ENCODE measurements at regions not wholly inside any gene's neighbourhood (a gene's known extent, or its start where the extent isn't known, plus 50 kb on each side); places are given as distances from the start of the nearest gene placed in this dataset.

DNA sequence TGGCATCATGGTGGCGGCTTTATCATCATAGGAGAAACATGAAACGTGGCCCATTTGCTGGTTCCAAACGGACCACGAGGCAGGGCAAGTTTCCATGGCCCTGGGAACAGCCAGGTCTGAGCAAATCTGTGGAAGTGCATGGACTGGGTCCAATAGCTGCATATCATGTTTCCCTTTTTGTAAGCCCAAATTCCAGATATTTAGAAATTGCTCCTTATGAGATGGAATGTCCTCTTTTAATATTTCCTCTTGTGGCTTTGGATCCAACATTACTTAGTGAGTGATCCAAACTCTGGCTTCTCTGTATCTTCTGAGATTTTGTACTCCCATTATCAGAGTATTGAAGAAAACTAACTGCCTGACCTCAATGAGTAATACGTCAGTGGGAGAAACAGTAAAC is 79.8 kb upstream of the FBXL7 start:
- peaks cover 23% of the 10 kb centered on the region for H3K9me3 Mint-ChIP-seq (ENCODE audit: low read depth, unreplicated experiment)
- BruUV-seq (replicated peaks), result no TSS peak
- H3K27me3 Mint-ChIP-seq (ENCODE audit: unreplicated experiment), result no peaks in the 10 kb centered on the region
- no peak for DNase-seq
- no peak overlapping the region for H3K4me3 Mint-ChIP-seq (ENCODE audit: low read depth, unreplicated experiment)
- H3K27ac Mint-ChIP-seq (ENCODE audit: unreplicated experiment), result no peak overlapping the region
- intact Hi-C loops (cut with micrococcal nuclease; ENCODE audit: unreplicated experiment), result no loop called here
- no peaks in the 10 kb centered on the region for H3K36me3 Mint-ChIP-seq (ENCODE audit: insufficient read depth, unreplicated experiment)
- CTCF ChIA-PET, result no interaction called here
- TF ChIP-seq, protein P1, sequence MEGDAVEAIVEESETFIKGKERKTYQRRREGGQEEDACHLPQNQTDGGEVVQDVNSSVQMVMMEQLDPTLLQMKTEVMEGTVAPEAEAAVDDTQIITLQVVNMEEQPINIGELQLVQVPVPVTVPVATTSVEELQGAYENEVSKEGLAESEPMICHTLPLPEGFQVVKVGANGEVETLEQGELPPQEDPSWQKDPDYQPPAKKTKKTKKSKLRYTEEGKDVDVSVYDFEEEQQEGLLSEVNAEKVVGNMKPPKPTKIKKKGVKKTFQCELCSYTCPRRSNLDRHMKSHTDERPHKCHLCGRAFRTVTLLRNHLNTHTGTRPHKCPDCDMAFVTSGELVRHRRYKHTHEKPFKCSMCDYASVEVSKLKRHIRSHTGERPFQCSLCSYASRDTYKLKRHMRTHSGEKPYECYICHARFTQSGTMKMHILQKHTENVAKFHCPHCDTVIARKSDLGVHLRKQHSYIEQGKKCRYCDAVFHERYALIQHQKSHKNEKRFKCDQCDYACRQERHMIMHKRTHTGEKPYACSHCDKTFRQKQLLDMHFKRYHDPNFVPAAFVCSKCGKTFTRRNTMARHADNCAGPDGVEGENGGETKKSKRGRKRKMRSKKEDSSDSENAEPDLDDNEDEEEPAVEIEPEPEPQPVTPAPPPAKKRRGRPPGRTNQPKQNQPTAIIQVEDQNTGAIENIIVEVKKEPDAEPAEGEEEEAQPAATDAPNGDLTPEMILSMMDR (IDR thresholded peaks at IDR 0.05; ENCODE audit: unreplicated experiment), result no peak
- H3K4me1 Mint-ChIP-seq (ENCODE audit: low read depth, unreplicated experiment), result no peaks in the 10 kb centered on the region

DNA sequence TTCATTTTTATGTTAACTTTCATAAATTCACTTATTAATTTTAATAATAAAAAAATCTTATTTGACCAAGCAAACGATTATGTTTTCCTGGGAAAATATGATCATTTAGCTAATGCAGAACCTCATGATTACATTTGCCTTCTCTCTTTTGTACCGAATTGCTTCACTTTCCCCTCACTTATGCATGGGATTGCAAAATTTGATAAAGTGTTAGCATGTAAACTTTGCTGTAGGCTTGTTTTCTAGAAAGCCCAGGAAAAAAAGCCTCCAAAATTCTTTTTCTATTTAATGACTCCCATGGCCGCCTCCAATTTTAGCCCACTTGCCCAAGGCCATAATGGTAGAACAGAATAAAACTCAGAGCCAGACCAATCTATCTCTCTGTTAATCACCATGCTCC is 82.8 kb upstream of the FBXL7 start:
- no peaks in the 10 kb centered on the region for H3K4me1 Mint-ChIP-seq (ENCODE audit: low read depth, unreplicated experiment)
- no peaks in the 10 kb centered on the region for H3K27me3 Mint-ChIP-seq (ENCODE audit: unreplicated experiment)
- intact Hi-C loops (cut with micrococcal nuclease; ENCODE audit: unreplicated experiment), result no loop called here
- no peak for DNase-seq
- no peaks in the 10 kb centered on the region for H3K36me3 Mint-ChIP-seq (ENCODE audit: insufficient read depth, unreplicated experiment)
- no TSS peak for BruUV-seq (replicated peaks)
- no peak overlapping the region for H3K27ac Mint-ChIP-seq (ENCODE audit: unreplicated experiment)
- CTCF ChIA-PET, result no interaction called here
- TF ChIP-seq, protein P1 (IDR thresholded peaks at IDR 0.05; ENCODE audit: unreplicated experiment), result no peak
- H3K4me3 Mint-ChIP-seq (ENCODE audit: low read depth, unreplicated experiment), result no peak overlapping the region
- peaks cover 35% of the 10 kb centered on the region for H3K9me3 Mint-ChIP-seq (ENCODE audit: low read depth, unreplicated experiment)

DNA sequence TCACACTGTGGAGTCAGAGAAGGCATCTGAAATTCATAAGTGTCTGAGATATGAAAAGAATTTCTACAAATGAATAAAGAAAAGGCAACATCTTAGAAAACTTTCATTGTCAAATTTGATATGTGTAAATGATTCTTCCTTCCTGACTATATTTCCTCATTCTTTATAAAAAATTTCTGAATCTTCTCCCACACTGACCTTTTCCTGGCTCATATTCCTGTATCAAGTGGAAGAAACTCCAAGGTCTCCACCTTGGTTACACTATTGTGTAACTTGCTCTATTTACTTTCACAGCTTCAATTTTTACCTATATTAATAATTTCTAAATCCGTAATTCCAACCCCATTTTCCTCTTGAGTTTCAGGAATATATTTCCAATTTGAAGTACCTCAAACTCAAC is 93.5 kb upstream of the FBXL7 start:
- Mint-ChIP-seq H3K9me3 (ENCODE audit: low read depth, unreplicated experiment) (no peaks in the 10 kb centered on the region), H3K36me3 (ENCODE audit: insufficient read depth, unreplicated experiment) (no peaks in the 10 kb centered on the region), H3K4me1 (ENCODE audit: low read depth, unreplicated experiment) (no peaks in the 10 kb centered on the region), H3K4me3 (ENCODE audit: low read depth, unreplicated experiment) (no peak overlapping the region), H3K27me3 (ENCODE audit: unreplicated experiment) (no peaks in the 10 kb centered on the region), H3K27ac (ENCODE audit: unreplicated experiment) (no peak overlapping the region)
- TF ChIP-seq, protein P1 (IDR thresholded peaks at IDR 0.05; ENCODE audit: unreplicated experiment), result no peak
- BruUV-seq (replicated peaks), result no TSS peak
- no peak for DNase-seq
- CTCF ChIA-PET, result no interaction called here
- intact Hi-C loops (cut with micrococcal nuclease; ENCODE audit: unreplicated experiment), result no loop called here

DNA sequence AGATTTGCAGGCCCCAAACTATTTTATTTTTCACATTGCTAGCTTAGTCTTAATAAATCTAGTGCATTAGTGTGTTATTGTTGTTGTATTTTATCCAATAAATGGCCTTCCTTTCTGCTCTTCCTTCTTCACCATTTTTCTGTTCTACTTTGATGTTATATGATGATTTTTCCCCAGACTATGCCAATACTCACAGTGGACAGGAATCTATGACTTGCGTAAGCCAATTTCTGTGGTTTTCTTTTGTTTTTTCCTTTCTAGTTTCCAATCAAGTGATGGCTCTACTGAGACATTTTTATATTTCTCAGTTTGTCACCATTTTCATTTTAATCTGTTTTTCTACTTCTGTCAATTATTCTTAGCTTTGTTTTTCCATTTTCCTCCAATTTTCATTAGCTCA is 106.8 kb upstream of the FBXL7 start:
- BruUV-seq (replicated peaks), result no TSS peak
- no peaks in the 10 kb centered on the region for H3K4me1 Mint-ChIP-seq (ENCODE audit: low read depth, unreplicated experiment)
- no peaks in the 10 kb centered on the region for H3K36me3 Mint-ChIP-seq (ENCODE audit: insufficient read depth, unreplicated experiment)
- H3K9me3 Mint-ChIP-seq (ENCODE audit: low read depth, unreplicated experiment), result peaks cover 14% of the 10 kb centered on the region
- H3K27ac Mint-ChIP-seq (ENCODE audit: unreplicated experiment), result no peak overlapping the region
- H3K4me3 Mint-ChIP-seq (ENCODE audit: low read depth, unreplicated experiment), result no peak overlapping the region
- no peak for DNase-seq
- no peaks in the 10 kb centered on the region for H3K27me3 Mint-ChIP-seq (ENCODE audit: unreplicated experiment)
- TF ChIP-seq, protein P1 (IDR thresholded peaks at IDR 0.05; ENCODE audit: unreplicated experiment), result no peak
- intact Hi-C loops (cut with micrococcal nuclease; ENCODE audit: unreplicated experiment), result no loop called here
- CTCF ChIA-PET, result no interaction called here

Data from Calu3 (cell line).